CMK (cell line): ENCODE measurements at regions not wholly inside any gene's neighbourhood (a gene's known extent, or its start where the extent isn't known, plus 50 kb on each side); places are given as distances from the start of the nearest gene placed in this dataset.
"Not testable (repeated sequence)": the region's sequence is repeated elsewhere in the genome, so short reads cannot be mapped to it uniquely, and the experiment has no call there.

ENCODE experiments used
- DNase-seq: peaks from one replicate; pipeline ENCODE4 v3.0.0-alpha.2; 2010; ENCODE audit warnings: low read depth

DNA sequence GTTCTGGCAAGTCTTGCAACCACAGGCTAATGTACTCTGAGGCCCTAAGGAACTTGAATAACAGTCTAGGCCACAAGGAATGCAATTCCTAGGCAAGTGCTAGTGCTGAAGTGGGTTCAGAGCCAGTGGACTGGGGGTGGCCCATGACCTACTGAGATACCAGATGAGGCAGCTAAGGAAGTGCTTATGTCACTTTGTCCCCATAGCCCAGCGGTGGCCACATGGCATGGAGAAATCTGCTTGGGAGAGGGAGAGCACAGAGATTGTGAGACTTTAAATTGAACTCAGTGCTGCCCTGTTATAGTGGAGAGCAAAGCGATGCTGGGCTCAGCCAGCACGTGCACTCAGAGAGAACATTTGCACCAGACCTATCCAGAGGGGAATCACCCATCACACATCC lies 629.5 kb downstream of the JRKL start:
- DNase-seq = no peak

- no peak for DNase-seq
These were observed 629.9 kb downstream of the JRKL start for GRCh38 chr11:97019754-97020153.

DNA sequence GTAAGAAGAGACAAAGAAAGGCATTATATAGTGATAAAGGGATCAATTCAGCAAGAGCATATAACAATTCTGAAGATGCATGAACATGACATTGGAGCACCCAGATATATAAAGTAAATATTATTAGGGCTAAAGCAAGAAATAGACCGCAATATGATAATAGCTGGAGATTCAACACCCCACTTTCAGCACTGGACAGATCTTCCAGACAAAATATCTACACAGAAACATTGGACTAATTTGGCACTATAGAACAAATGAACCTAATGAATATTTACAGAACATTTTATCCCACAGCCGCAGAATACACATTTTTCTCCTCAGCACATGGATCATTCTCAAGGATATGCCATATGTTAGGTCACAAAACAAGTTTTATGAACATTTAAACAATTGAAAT lies 633.1 kb downstream of the JRKL start:
- no peak for DNase-seq

DNA sequence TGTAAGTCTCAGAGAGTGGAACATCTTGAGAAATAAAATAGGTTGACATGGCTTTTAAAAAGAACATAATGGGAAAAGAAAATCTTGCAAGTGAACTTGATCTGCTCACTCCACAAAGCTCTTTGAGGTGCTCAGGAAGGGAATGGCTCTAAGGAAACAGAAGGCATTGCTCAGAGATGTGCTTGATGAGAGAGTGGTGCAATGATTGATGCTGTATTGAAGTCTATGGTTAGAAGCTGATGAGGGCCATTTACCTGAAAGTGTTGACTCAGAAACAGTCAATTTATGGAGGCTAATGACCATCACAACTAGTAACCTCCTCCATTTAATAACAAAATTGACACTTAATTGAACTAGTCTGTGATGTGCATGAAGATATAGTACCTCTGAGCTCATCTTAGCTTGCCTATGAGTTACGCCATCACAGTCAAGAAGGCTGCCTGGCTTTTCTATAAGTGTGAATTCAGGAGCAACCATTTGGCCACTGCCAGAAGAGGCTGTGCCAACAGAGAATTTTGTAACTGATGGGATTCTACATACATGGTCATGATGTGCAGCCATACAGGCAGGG lies 639.1 kb downstream of the JRKL start:
- DNase-seq = no peak

- no peak for DNase-seq
These were observed 643.4 kb downstream of the JRKL start for GRCh38 chr11:97033178-97033577.

- DNase-seq = no peak
These were observed 658.7 kb downstream of the JRKL start for GRCh38 chr11:97048481-97048880.

DNA sequence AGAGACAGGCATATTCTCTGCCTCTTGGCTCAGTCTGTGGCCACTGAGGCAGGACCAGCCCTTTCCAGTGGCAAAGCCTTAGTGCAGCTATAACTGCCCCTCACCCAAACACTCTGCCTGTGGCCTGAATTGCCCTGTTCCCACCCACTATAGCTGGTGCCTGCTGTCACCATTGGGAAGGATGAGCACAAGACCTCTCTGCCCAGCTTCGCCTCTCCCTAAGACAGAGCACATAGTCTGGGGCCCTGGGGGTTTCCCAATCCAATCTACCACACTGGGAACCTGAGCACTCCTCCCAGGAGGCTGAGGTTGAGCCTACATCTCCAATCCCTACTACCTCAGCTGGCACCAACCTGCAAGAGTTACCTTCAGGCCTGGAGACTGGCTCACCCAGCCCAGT lies 670.4 kb downstream of the JRKL start:
- no peak for DNase-seq

DNA sequence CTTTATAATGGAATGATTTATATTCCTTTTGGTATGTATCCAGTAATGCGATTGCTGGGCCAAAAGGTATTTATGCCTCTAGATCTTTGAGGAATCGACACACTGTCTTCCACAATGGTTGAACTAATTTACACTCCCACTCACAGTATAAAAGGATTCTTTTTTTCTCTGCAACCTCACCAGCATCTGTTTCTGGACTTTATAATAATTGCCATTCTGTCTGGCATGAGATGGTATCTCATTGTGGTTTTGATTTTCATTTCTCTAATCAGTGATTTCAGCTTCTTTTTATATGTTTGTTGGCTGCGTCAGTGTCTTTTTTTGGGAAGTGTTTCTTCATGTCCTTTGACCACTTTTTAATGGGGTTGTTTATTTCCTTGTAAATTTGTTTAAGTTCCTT lies 679.3 kb downstream of the JRKL start:
- no peak for DNase-seq

GRCh38 chr11:97072420-97072819 lies 682.6 kb downstream of the JRKL start:
- no peak for DNase-seq

- not testable (repeated sequence) for DNase-seq
These were observed 686.9 kb downstream of the JRKL start for GRCh38 chr11:97076666-97077065.

DNA sequence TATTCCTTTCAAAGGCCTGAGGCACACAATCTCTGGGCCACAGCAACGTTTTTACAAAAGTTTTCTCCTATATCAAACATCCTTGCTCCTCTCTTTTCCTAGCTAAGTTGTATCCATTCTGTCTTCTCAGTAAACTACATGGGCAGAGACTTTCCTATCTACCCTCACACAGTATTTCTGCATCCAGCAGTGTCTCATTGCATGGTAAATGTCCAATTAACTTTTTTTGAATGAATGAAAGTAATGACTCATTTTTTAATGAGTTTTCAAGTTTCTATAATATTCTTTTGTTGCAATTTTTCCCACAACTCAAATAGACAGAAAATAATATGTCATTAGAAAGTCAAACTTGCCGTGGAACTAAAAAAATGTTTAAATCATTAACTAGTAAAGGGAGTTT lies 688.6 kb downstream of the JRKL start:
- DNase-seq = no peak

GRCh38 chr11:97079244-97079643 lies 689.4 kb downstream of the JRKL start:
- DNase-seq = no peak

DNA sequence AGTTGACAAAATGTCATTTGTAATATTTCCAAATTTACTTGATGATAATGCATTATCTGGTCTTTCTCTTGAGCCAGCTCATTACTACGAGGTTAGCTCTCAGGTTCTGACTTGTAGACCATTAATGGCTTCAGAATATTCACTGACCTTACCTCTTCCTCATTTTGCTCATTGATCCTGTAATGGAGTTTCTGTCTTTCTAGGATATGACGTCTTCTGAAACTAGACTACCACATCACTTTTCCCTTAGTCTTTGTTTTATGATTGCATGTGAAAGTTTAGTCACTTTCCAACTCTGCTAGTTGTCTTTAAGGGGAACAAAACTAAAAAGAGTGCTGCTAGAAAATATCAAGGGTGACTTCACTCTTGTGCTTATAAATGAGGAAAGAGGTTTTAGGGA lies 697.6 kb downstream of the JRKL start:
- DNase-seq = no peak

DNA sequence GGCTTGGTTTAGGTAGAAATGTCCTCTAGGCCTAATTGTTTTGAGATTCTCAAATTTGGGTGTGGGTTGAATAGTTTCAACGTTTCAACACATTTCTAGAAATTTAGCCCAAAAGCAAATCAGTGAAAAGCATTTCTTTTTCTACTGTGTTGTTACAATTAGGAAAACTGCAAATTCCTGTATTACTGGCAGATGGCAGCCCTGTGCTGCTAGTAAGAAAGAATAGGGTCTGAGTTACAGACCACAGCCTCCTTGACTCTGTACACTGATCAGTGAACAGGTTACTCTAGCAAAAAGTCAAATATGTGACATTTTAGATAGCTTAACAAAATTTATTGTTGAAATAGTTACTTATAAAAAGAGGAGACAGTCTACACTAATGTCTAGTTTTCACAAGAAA lies 703.0 kb downstream of the JRKL start:
- no peak for DNase-seq

- DNase-seq = not testable (repeated sequence)
These were observed 712.4 kb downstream of the JRKL start for GRCh38 chr11:97102180-97102579.

GRCh38 chr11:97107604-97108003 lies 717.8 kb downstream of the JRKL start:
- no peak for DNase-seq

DNA sequence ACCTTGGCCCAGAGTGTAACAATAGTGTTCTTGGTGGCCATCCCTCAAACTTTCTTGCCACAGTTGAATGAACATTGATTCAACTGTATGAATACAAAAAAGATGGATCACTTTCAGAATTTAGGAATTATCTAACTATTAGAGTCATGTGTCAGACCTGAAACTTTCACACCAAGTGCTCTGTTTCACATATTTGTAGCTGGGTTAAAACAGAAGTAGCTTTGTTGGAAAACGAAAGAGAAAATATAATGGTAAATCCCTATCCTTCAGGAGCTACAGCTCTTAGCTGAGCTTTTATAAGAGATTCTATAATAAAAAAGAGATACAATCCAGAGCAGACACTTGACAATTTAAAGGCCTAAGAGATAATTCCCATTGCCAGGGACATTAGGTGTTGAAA lies 719.3 kb downstream of the JRKL start:
- no peak for DNase-seq

- DNase-seq = no peak
These were observed 720.6 kb downstream of the JRKL start for GRCh38 chr11:97110376-97110775.

DNA sequence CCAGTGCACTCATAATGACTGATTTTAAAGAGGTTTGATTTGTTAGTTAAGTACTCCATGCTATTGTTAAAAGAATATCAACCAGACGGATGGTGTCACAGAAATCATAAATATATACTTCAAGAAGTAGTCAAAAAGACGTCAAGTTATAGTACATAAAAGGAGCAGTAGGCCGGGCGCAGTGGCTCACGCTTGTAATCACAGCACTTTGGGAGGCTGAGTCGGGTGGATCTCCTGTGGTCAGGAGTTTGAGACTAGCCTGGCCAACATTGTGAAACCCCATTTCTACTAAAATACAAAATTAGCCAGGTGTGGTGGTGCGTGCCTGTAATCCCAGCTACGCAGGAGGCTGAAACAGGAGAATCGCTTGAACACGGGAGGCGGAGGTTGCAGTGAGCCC lies 721.7 kb downstream of the JRKL start:
- DNase-seq = no peak

DNA sequence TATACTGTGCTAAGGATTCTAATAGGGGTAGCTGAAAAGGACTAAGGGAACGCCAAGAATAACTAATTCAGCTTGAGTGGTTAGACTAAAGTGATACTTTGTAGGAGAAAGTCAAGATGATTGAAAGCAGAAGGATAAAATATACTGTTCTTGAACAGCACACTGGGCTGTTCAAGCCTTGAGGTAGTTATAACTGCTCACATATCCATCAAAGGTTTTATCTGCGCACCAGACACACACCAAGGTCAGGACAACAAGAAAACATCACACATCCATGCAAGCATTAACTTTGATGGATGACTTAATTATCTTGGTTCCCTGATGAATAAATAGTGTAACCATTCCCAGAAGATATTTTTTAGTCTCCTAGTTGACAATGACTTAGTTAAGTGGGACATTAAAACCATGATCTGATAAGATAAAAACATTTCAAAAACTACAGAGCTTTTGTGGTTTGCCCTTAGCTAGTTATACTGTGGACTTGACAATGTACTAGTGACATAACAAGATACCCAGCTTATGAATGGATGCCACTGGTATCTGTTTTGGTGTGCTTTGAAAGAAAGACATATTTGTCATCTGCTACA lies 728.9 kb downstream of the JRKL start:
- DNase-seq = no peak

- no peak for DNase-seq
These were observed 733.4 kb downstream of the JRKL start for GRCh38 chr11:97123237-97123636.

GRCh38 chr11:97136067-97136466 lies 746.3 kb downstream of the JRKL start:
- no peak for DNase-seq

DNA sequence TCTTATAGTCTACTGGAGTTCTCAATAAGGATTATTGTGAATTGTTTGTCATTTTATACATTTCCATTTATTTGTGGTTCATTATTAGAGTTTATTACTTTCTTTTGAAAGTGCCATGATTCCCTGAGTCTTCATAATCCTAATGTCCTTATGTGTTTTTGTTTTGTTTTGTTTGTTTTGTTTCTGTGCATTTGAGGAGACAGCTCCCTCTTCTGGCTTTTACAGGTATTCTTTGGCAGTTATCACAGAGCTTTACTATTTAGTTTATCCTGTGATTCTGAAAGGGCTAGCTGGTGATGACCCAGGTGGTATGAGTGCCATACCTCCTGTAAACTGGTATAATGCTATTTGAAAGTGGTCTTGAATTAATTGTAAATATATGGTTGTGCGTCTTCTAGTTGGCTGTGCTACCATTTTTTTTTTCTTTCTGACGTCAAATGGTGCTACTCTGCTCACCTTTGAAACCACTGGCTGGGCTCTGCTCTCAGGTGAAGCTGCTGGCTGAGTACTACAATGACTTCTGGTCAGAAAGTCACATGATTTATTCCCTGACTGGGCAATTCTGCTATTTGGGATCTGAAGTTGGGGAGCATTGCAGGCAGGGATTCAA lies 751.2 kb downstream of the JRKL start:
- no peak for DNase-seq

DNA sequence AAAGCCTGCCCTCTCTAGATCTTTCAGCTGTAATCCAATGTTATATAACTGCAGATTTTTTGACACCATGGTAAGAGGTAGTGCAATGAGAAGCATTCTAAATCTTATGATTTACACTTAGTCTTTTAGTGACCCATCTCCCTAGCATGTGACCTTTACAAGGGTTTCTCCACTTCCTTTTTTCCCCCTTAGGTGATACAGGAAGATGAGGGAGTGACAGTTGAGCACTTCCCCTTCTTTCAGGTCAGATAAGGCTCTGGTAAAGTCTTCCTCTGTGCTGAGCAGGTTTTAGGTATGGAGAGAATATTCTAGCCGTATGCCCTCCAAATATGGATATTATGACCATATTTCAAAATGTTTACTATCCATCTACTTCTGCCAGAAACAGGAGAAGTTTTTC lies 753.6 kb downstream of the JRKL start:
- no peak for DNase-seq
